ENCODE measurements at regions not wholly inside any gene's neighbourhood (a gene's known extent, or its start where the extent isn't known, plus 50 kb on each side); places are given as distances from the start of the nearest gene placed in this dataset.

GRCh38 chr21:14766241-14766640, 220.1 kb upstream of the SAMSN1 start:
- TF ChIP-seq, protein P1, sequence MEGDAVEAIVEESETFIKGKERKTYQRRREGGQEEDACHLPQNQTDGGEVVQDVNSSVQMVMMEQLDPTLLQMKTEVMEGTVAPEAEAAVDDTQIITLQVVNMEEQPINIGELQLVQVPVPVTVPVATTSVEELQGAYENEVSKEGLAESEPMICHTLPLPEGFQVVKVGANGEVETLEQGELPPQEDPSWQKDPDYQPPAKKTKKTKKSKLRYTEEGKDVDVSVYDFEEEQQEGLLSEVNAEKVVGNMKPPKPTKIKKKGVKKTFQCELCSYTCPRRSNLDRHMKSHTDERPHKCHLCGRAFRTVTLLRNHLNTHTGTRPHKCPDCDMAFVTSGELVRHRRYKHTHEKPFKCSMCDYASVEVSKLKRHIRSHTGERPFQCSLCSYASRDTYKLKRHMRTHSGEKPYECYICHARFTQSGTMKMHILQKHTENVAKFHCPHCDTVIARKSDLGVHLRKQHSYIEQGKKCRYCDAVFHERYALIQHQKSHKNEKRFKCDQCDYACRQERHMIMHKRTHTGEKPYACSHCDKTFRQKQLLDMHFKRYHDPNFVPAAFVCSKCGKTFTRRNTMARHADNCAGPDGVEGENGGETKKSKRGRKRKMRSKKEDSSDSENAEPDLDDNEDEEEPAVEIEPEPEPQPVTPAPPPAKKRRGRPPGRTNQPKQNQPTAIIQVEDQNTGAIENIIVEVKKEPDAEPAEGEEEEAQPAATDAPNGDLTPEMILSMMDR (IDR thresholded peaks at IDR 0.05), result no peak
- TF ChIP-seq POLR2AphosphoS5 (IDR thresholded peaks at IDR 0.05) (no peak), POLR2A (IDR thresholded peaks at IDR 0.05) (no peak)
